ENCODE measurements at regions not wholly inside any gene's neighbourhood (a gene's known extent, or its start where the extent isn't known, plus 50 kb on each side); places are given as distances from the start of the nearest gene placed in this dataset.

- TF ChIP-seq CTCF (IDR thresholded peaks at IDR 0.05; ENCODE audit: low read depth, low read length): no peak
- Histone ChIP-seq H3K4me3 (no peak overlapping the region), H3K27me3 (no peaks in the 10 kb centered on the region), H3K9me3 (ENCODE audit: low read depth) (no peaks in the 10 kb centered on the region), H3K36me3 (no peaks in the 10 kb centered on the region), H3K4me1 (ENCODE audit: low read depth) (no peaks in the 10 kb centered on the region), H3K27ac (no peak overlapping the region)
- DNase-seq (ENCODE audit: low read depth in 1 of 2, low spot score in 1 of 2): no peak
These were observed 104.5 kb downstream of the RMI2 start for GRCh38 chr16:11449716-11450115.

- Histone ChIP-seq H3K4me1 (ENCODE audit: low read depth) (no peaks in the 10 kb centered on the region), H3K27ac (no peak overlapping the region), H3K36me3 (no peaks in the 10 kb centered on the region), H3K9me3 (ENCODE audit: low read depth) (no peaks in the 10 kb centered on the region), H3K27me3 (no peaks in the 10 kb centered on the region), H3K4me3 (no peak overlapping the region)
- no peak for DNase-seq (ENCODE audit: low read depth in 1 of 2, low spot score in 1 of 2)
- no peak for TF ChIP-seq CTCF (IDR thresholded peaks at IDR 0.05; ENCODE audit: low read depth, low read length)
These were observed 104.9 kb downstream of the RMI2 start for GRCh38 chr16:11450136-11450535.

GRCh38 chr16:11452298-11452697, 107.0 kb downstream of the RMI2 start:
- H3K4me1 ChIP-seq (ENCODE audit: low read depth): no peaks in the 10 kb centered on the region
- no peak for DNase-seq (ENCODE audit: low read depth in 1 of 2, low spot score in 1 of 2)
- H3K9me3 ChIP-seq (ENCODE audit: low read depth): no peaks in the 10 kb centered on the region
- no peak for TF ChIP-seq CTCF (IDR thresholded peaks at IDR 0.05; ENCODE audit: low read depth, low read length)
- no peak overlapping the region for H3K27ac ChIP-seq
- no peak overlapping the region for H3K4me3 ChIP-seq
- no peaks in the 10 kb centered on the region for H3K27me3 ChIP-seq
- H3K36me3 ChIP-seq: no peaks in the 10 kb centered on the region

- H3K27me3 ChIP-seq: no peaks in the 10 kb centered on the region
- no peaks in the 10 kb centered on the region for H3K4me1 ChIP-seq (ENCODE audit: low read depth)
- H3K27ac ChIP-seq: no peak overlapping the region
- H3K9me3 ChIP-seq (ENCODE audit: low read depth): no peaks in the 10 kb centered on the region
- H3K4me3 ChIP-seq: no peak overlapping the region
- no peaks in the 10 kb centered on the region for H3K36me3 ChIP-seq
- TF ChIP-seq CTCF (IDR thresholded peaks at IDR 0.05; ENCODE audit: low read depth, low read length): no peak
- DNase-seq (ENCODE audit: low read depth in 1 of 2, low spot score in 1 of 2): no peak
These were observed 107.6 kb downstream of the RMI2 start for GRCh38 chr16:11452746-11453389.

- no peaks in the 10 kb centered on the region for H3K4me1 ChIP-seq (ENCODE audit: low read depth)
- TF ChIP-seq CTCF (IDR thresholded peaks at IDR 0.05; ENCODE audit: low read depth, low read length): no peak
- H3K27me3 ChIP-seq: no peaks in the 10 kb centered on the region
- no peak for DNase-seq (ENCODE audit: low read depth in 1 of 2, low spot score in 1 of 2)
- H3K9me3 ChIP-seq (ENCODE audit: low read depth): no peaks in the 10 kb centered on the region
- H3K27ac ChIP-seq: no peak overlapping the region
- no peaks in the 10 kb centered on the region for H3K36me3 ChIP-seq
- H3K4me3 ChIP-seq: no peak overlapping the region
These were observed 111.5 kb downstream of the RMI2 start for GRCh38 chr16:11456741-11457140.

All from cardiac muscle cell (in vitro differentiated cells and primary cell).